B cell (primary cell): ENCODE measurements at regions not wholly inside any gene's neighbourhood (a gene's known extent, or its start where the extent isn't known, plus 50 kb on each side); places are given as distances from the start of the nearest gene placed in this dataset.

Experiments
- ATAC-seq: fragments of 200-7000 bp; cut with Tn5 transposase; one replicate; pipeline ENCODE4 v1.10.0; 2021; ENCODE audit warnings: low read depth, mild to moderate bottlenecking, moderate number of reproducible peaks, moderate library complexity
- CTCF ChIA-PET: fragments of 350-600 bp; sonication (Branson Sonifier 250); formaldehyde crosslinking; loops from one replicate; lab custom pipeline; 2021; ENCODE audit warnings: antibody characterized with exemption, inconsistent platforms; lab: Charles Lee
- POLR2A ChIA-PET: fragments of 350-600 bp; sonication (Branson Sonifier 250); formaldehyde crosslinking; loops from one replicate; lab custom pipeline; 2021; ENCODE audit warnings: antibody characterized with exemption; lab: Charles Lee
- DNase-seq: peaks from one replicate; pipeline ENCODE4 v3.0.0; 2013
- H2AFZ ChIP-seq: 2 replicates; pipeline ENCODE4 v1.6.1; 2012; ENCODE audit warnings: mild to moderate bottlenecking, low read depth, low read length; ENCODE audit not compliant: insufficient read depth, poor library complexity, severe bottlenecking
- H3K27ac ChIP-seq, 2 donors: 1 replicate in 1 of 2; 2 replicates in 1 of 2; pipeline ENCODE4 v1.5.1; 2012 to 2013; ENCODE audit warnings: low read length in 2 of 2, mild to moderate bottlenecking in 2 of 2, moderate library complexity in 1 of 2
- H3K27me3 ChIP-seq, 4 experiments: fragments of 200-600 bp in 1 of 4; sonication (generic) in 1 of 4; replicated peaks in 1 of 4; 1 replicate in 2 of 4; 2 replicates in 2 of 4; pipeline versions ENCODE4 v1.6.1 to v1.7.0; 2013 to 2016; ENCODE audit warnings: low read length in 3 of 4, mild to moderate bottlenecking in 2 of 4, mixed read lengths in 1 of 4, moderate library complexity in 1 of 4; ENCODE audit not compliant: insufficient read depth in 4 of 4, control insufficient read depth in 3 of 4; ENCODE audit errors: control extremely low read depth in 1 of 4
- H3K36me3 ChIP-seq, 2 experiments: replicated peaks in 1 of 2; 1 replicate in 1 of 2; 2 replicates in 1 of 2; pipeline versions ENCODE4 v1.6.1 to v1.7.1; 2013; ENCODE audit warnings: low read length in 1 of 2; ENCODE audit not compliant: insufficient read depth in 2 of 2, control insufficient read depth in 1 of 2; ENCODE audit errors: control extremely low read depth in 1 of 2, extremely low read depth in 1 of 2
- H3K4me1 ChIP-seq, 2 donors: fragments of 200-600 bp in 1 of 2; sonication (generic) in 1 of 2; 1 replicate in 1 of 2; 2 replicates in 1 of 2; pipeline versions ENCODE4 v1.5.1 to v1.6.1; 2013 to 2017; ENCODE audit warnings: low read length in 2 of 2; ENCODE audit not compliant: control insufficient read depth in 2 of 2, insufficient read depth in 2 of 2
- H3K4me2 ChIP-seq: replicated peaks from 2 replicates; pipeline ENCODE3; 2012; ENCODE audit warnings: mild to moderate bottlenecking, low read depth, low read length; ENCODE audit not compliant: poor library complexity, severe bottlenecking
- H3K4me3 ChIP-seq, 5 experiments: fragments of 200-600 bp in 1 of 5; sonication (generic) in 1 of 5; 1 replicate in 3 of 5; 2 replicates in 2 of 5; pipeline versions ENCODE4 v1.5.1 to v1.7.0; 2011 to 2016; ENCODE audit warnings: low read length in 4 of 5, mild to moderate bottlenecking in 4 of 5, low read depth in 2 of 5, control low read depth in 1 of 5, moderate library complexity in 1 of 5; ENCODE audit not compliant: insufficient read depth in 1 of 5; ENCODE audit errors: control extremely low read depth in 1 of 5, extremely low read depth in 1 of 5
- H3K79me2 ChIP-seq: fragments of 200-600 bp; sonication (generic); one replicate; pipeline ENCODE4 v1.6.0; 2016; ENCODE audit warnings: low read length; ENCODE audit not compliant: control insufficient read depth, insufficient read depth
- H3K9ac ChIP-seq: fragments of 200-600 bp; sonication (generic); 2 replicates; pipeline ENCODE4 v1.6.1; 2017; ENCODE audit warnings: mild to moderate bottlenecking, low read length, moderate library complexity
- H3K9me3 ChIP-seq, 3 donors: one replicate each; pipeline versions ENCODE4 v1.6.1 to v1.7.1; 2013; ENCODE audit warnings: low read length in 2 of 3; ENCODE audit not compliant: control insufficient read depth in 2 of 3, insufficient read depth in 1 of 3; ENCODE audit errors: control extremely low read depth in 1 of 3
- H4K20me1 ChIP-seq: 2 replicates; pipeline ENCODE4 v1.6.0; 2012; ENCODE audit warnings: mild to moderate bottlenecking, low read length; ENCODE audit not compliant: insufficient read depth, control insufficient read depth, poor library complexity, severe bottlenecking
- H3K27ac Mint-ChIP-seq: one replicate; pipeline ENCODE4 v1.8.0; 2021; ENCODE audit warnings: mixed read lengths
- H3K27me3 Mint-ChIP-seq: one replicate; pipeline ENCODE4 v1.8.0; 2021; ENCODE audit warnings: mixed read lengths
- H3K4me1 Mint-ChIP-seq: one replicate; pipeline ENCODE4 v1.8.0; 2021; ENCODE audit warnings: mixed read lengths
- H3K4me3 Mint-ChIP-seq: one replicate; pipeline ENCODE4 v1.8.0; 2021; ENCODE audit warnings: mixed read lengths
- H3K9me3 Mint-ChIP-seq: one replicate; pipeline ENCODE4 v1.8.0; 2022; ENCODE audit warnings: mixed read lengths; ENCODE audit not compliant: insufficient read depth
- CTCF ChIP-seq: fragments of 200-600 bp; IDR thresholded peaks from one replicate; pipeline ENCODE4 v1.8.0; 2022; ENCODE audit warnings: antibody characterized with exemption, mild to moderate bottlenecking
- EZH2 ChIP-seq: IDR thresholded peaks from 2 replicates; pipeline ENCODE4 v1.6.1; 2012; ENCODE audit warnings: borderline replicate concordance, low read depth, mild to moderate bottlenecking, moderate library complexity, low read length; ENCODE audit not compliant: insufficient read depth, poor library complexity, severe bottlenecking
- WGBS: methylation state at CpG from one replicate; pipeline ENCODE4 v1.1.5; 2013; ENCODE audit warnings: missing lambda C conversion rate; ENCODE audit not compliant: insufficient coverage; 5-methylcytosine and 5-hydroxymethylcytosine counted together
- intact Hi-C: fragments of 100-400 bp; cut with micrococcal nuclease; formaldehyde crosslinking; loops from one replicate; pipeline ENCODE4 v1.10.0; 2022

DNA sequence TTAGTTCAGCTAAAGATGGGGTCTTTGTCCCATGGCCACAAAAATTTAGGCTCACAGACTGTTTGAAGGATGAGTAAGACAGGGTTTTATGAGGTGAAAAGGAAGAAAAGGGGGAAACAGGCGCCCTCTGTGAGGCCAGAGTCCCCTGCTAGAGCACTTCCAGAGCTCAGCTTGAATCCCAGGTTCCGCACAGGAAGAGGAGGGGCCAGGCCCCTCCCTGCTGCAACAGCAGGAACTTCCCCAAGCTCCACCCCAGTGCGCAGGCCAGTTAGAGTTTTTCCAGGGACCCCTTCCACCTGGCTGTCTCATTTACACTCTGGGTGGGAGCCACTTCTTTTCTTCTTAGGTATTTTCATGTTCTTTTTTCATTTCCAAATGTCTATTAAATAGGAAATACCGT is 480.8 kb downstream of the PSAT1 start:
- Histone ChIP-seq H3K27ac (no peak overlapping the region), H3K79me2 (no peaks in the 10 kb centered on the region), H3K9ac (no peak overlapping the region), H3K36me3 (no peaks in the 10 kb centered on the region), H3K4me3 (no peak overlapping the region), H3K4me2 (no peak overlapping the region), H3K9me3 (no peaks in the 10 kb centered on the region), H3K4me1 (peaks cover 11 to 19% of the 10 kb centered on the region in 2 donors), H4K20me1 (no peaks in the 10 kb centered on the region), H2AFZ (no peak overlapping the region), H3K27me3 (no peaks in the 10 kb centered on the region)
- H3K27me3 Mint-ChIP-seq, result no peaks in the 10 kb centered on the region
- no peak for ATAC-seq
- ChIA-PET POLR2A (no interaction called here), CTCF (interaction anchor here (0.7 kb wide), 1 partner anchor 408 kb away, joined by 4 read pairs; no protein-coding TSS in a partner anchor)
- TF ChIP-seq CTCF (no peak), EZH2 (no peak)
- H3K9me3 Mint-ChIP-seq, result no peaks in the 10 kb centered on the region
- H3K27ac Mint-ChIP-seq, result no peak overlapping the region
- H3K4me1 Mint-ChIP-seq, result peaks cover 20% of the 10 kb centered on the region
- no peak for DNase-seq
- WGBS, result 90% methylated on average over 2 of the region's 4 CpGs
- intact Hi-C loops, result no loop called here
- H3K4me3 Mint-ChIP-seq, result no peak overlapping the region

GRCh38 chr9:78778318-78778717 is 481.4 kb downstream of the PSAT1 start:
- DNase-seq (no peak), ATAC-seq (no peak)
- CTCF ChIA-PET, result interaction anchor here (1.3 kb wide), 1 partner anchor 13 kb away, joined by 3 read pairs; no protein-coding TSS in a partner anchor
- TF ChIP-seq EZH2 (no peak), CTCF (no peak)
- H3K4me1 Mint-ChIP-seq, result peaks cover 20% of the 10 kb centered on the region
- no peaks in the 10 kb centered on the region for H3K27me3 Mint-ChIP-seq
- 100% methylated on average over 1 of the region's 3 CpGs for WGBS
- H3K4me3 ChIP-seq, result no peak overlapping the region
- H3K27ac ChIP-seq, result no peak overlapping the region
- no peak overlapping the region for H3K4me2 ChIP-seq
- H3K36me3 ChIP-seq, result no peaks in the 10 kb centered on the region
- no peak overlapping the region for H2AFZ ChIP-seq
- H3K79me2 ChIP-seq, result no peaks in the 10 kb centered on the region
- no peak overlapping the region for H3K27ac Mint-ChIP-seq
- H3K27me3 ChIP-seq, result no peaks in the 10 kb centered on the region
- H3K9ac ChIP-seq, result no peak overlapping the region
- POLR2A ChIA-PET, result no interaction called here
- H3K9me3 Mint-ChIP-seq, result no peaks in the 10 kb centered on the region
- no peaks in the 10 kb centered on the region for H3K9me3 ChIP-seq
- H4K20me1 ChIP-seq, result no peaks in the 10 kb centered on the region
- H3K4me3 Mint-ChIP-seq, result no peak overlapping the region
- intact Hi-C loops, result no loop called here
- peaks cover 11 to 19% of the 10 kb centered on the region in 2 donors for H3K4me1 ChIP-seq
